Keratinocyte (primary cell): ENCODE measurements at regions not wholly inside any gene's neighbourhood (a gene's known extent, or its start where the extent isn't known, plus 50 kb on each side); places are given as distances from the start of the nearest gene placed in this dataset.

Experiments
- DNase-seq: peaks from one replicate; pipeline ENCODE4 v3.0.0-alpha.2; 2011; ENCODE audit warnings: low read depth, missing footprints, low spot score
- FAIRE-seq: peaks from 2 replicates; lab custom pipeline; 2011; peaks lifted over from hg19 to GRCh38; lab: Jason Lieb, UNC
- H2AFZ ChIP-seq: 2 replicates; pipeline ENCODE4 v1.6.0; 2012; ENCODE audit warnings: low read length, control low read depth, inconsistent platforms; ENCODE audit not compliant: control insufficient read depth
- H3K27ac ChIP-seq: 2 replicates; pipeline ENCODE4 v1.5.1; 2011; ENCODE audit warnings: low read length; ENCODE audit not compliant: control insufficient read depth, insufficient read depth
- H3K27me3 ChIP-seq: 3 replicates; pipeline ENCODE4 v1.6.0; 2011; ENCODE audit warnings: low read length; ENCODE audit not compliant: control insufficient read depth, insufficient read depth; ENCODE audit errors: extremely low read depth
- H3K36me3 ChIP-seq, 2 experiments: 2 replicates in 1 of 2; 3 replicates in 1 of 2; pipeline ENCODE4 v1.5.1; 2011; ENCODE audit warnings: low read length in 2 of 2, mild to moderate bottlenecking in 1 of 2; ENCODE audit not compliant: control insufficient read depth in 2 of 2, insufficient read depth in 2 of 2; ENCODE audit errors: extremely low read depth in 1 of 2
- H3K4me1 ChIP-seq: 3 replicates; pipeline ENCODE4 v1.5.1; 2011; ENCODE audit warnings: low read length; ENCODE audit not compliant: control insufficient read depth, insufficient read depth; ENCODE audit errors: extremely low read depth
- H3K4me2 ChIP-seq: 3 replicates; pipeline ENCODE4 v1.6.0; 2011; ENCODE audit warnings: low read depth, low read length; ENCODE audit not compliant: control insufficient read depth, insufficient read depth; ENCODE audit errors: extremely low read depth
- H3K4me3 ChIP-seq, 3 experiments: fragments of 200-600 bp in 1 of 3; sonication (generic) in 1 of 3; 2 replicates in 2 of 3; 3 replicates in 1 of 3; pipeline ENCODE4 v1.5.1; 2011 to 2016; ENCODE audit warnings: low read length in 3 of 3, mild to moderate bottlenecking in 3 of 3, control low read depth in 2 of 3, inconsistent platforms in 1 of 3, low read depth in 1 of 3, mixed read lengths in 1 of 3, mixed run types in 1 of 3, moderate library complexity in 1 of 3; ENCODE audit not compliant: control insufficient read depth in 2 of 3, insufficient read depth in 2 of 3; ENCODE audit errors: extremely low read depth in 1 of 3
- H3K79me2 ChIP-seq: 2 replicates; pipeline ENCODE4 v1.6.0; 2012; ENCODE audit warnings: low read length; ENCODE audit not compliant: control insufficient read depth, insufficient read depth
- H3K9ac ChIP-seq: 3 replicates; pipeline ENCODE4 v1.6.0; 2011; ENCODE audit warnings: low read length; ENCODE audit not compliant: control insufficient read depth, insufficient read depth; ENCODE audit errors: extremely low read depth
- H3K9me1 ChIP-seq: 3 replicates; pipeline ENCODE4 v1.6.0; 2011; ENCODE audit warnings: low read length; ENCODE audit not compliant: control insufficient read depth, insufficient read depth; ENCODE audit errors: extremely low read depth
- H3K9me3 ChIP-seq: 2 replicates; pipeline ENCODE4 v1.5.1; 2012; ENCODE audit warnings: low read depth, low read length; ENCODE audit not compliant: control insufficient read depth
- H4K20me1 ChIP-seq: 3 replicates; pipeline ENCODE4 v1.6.0; 2011; ENCODE audit warnings: low read length; ENCODE audit not compliant: control insufficient read depth, insufficient read depth; ENCODE audit errors: extremely low read depth
- CTCF ChIP-seq, 3 experiments: IDR thresholded peaks in 1 of 3; conservative IDR thresholded peaks in 1 of 3; optimal IDR thresholded peaks in 1 of 3; 2 replicates in 2 of 3; 3 replicates in 1 of 3; pipeline versions ENCODE3 to v1.5.1; 2011; ENCODE audit warnings: low read length in 3 of 3, mild to moderate bottlenecking in 3 of 3, moderate library complexity in 2 of 3, control low read depth in 1 of 3, inconsistent platforms in 1 of 3; ENCODE audit not compliant: insufficient read depth in 2 of 3; ENCODE audit errors: extremely low read depth in 1 of 3
- EZH2 ChIP-seq: IDR thresholded peaks from one replicate; pipeline ENCODE4 v1.6.1; 2012; ENCODE audit warnings: inconsistent platforms, mild to moderate bottlenecking, low read length, moderate library complexity
- dilution Hi-C: fragments of 300-500 bp; cut with MboI; formaldehyde crosslinking; loops from one replicate; pipeline ENCODE4 v1.7.0; 2020; ENCODE audit warnings: low sequenced_read_pairs; ENCODE audit not compliant: extremely low pct_ligation_motif_present

- DNase-seq, result no peak
- TF ChIP-seq CTCF (optimal IDR thresholded peaks at IDR 0.05 in 1 of 3, IDR thresholded peaks at IDR 0.05 in 1 of 3, conservative IDR thresholded peaks at IDR 0.05 in 1 of 3; ENCODE audit: extremely low read depth in 1 of 3, insufficient read depth in 2 of 3, low read length in 3 of 3) (no peak), EZH2 (no peak)
- dilution Hi-C loops, result no loop called here
- Histone ChIP-seq H3K9me1 (no peaks in the 10 kb centered on the region), H3K4me3 (no peak overlapping the region), H3K4me1 (no peaks in the 10 kb centered on the region), H3K27me3 (no peaks in the 10 kb centered on the region), H3K9me3 (peaks cover 19% of the 10 kb centered on the region), H4K20me1 (no peaks in the 10 kb centered on the region), H3K4me2 (no peak overlapping the region), H2AFZ (no peak overlapping the region), H3K27ac (no peak overlapping the region), H3K79me2 (no peaks in the 10 kb centered on the region), H3K9ac (no peak overlapping the region), H3K36me3 (no peaks in the 10 kb centered on the region)
- FAIRE-seq, result no peak
Observed at GRCh38 chr22:49331878-49332277, 495.8 kb downstream of the BRD1 start.

- no peaks in the 10 kb centered on the region for H3K27me3 ChIP-seq
- DNase-seq, result no peak
- FAIRE-seq, result no peak
Observed at GRCh38 chr22:49331223-49331815, 496.4 kb downstream of the BRD1 start.

More at GRCh38 chr22:49331223-49331815, 496.4 kb downstream of the BRD1 start:
- H3K4me1 ChIP-seq, result no peaks in the 10 kb centered on the region
- no peaks in the 10 kb centered on the region for H3K36me3 ChIP-seq
- H3K4me2 ChIP-seq, result no peak overlapping the region
- H3K4me3 ChIP-seq, result no peak overlapping the region
- no peak overlapping the region for H3K9ac ChIP-seq
- no peak for TF ChIP-seq CTCF (optimal IDR thresholded peaks at IDR 0.05 in 1 of 3, IDR thresholded peaks at IDR 0.05 in 1 of 3, conservative IDR thresholded peaks at IDR 0.05 in 1 of 3; ENCODE audit: extremely low read depth in 1 of 3, insufficient read depth in 2 of 3, low read length in 3 of 3)
- no peak for TF ChIP-seq EZH2
- H4K20me1 ChIP-seq, result no peaks in the 10 kb centered on the region
- peaks cover 19% of the 10 kb centered on the region for H3K9me3 ChIP-seq
- H3K27ac ChIP-seq, result no peak overlapping the region
- no peaks in the 10 kb centered on the region for H3K9me1 ChIP-seq
- dilution Hi-C loops, result no loop called here
- no peaks in the 10 kb centered on the region for H3K79me2 ChIP-seq
- no peak overlapping the region for H2AFZ ChIP-seq
